Activated CD4-positive, alpha-beta memory T cell treated with anti-CD3 and anti-CD28 coated beads for 36 hours (primary cell): ENCODE measurements at regions not wholly inside any gene's neighbourhood (a gene's known extent, or its start where the extent isn't known, plus 50 kb on each side); places are given as distances from the start of the nearest gene placed in this dataset.

Experiments used
- CTCF ChIA-PET: fragments of 350-600 bp; sonication (Branson Sonifier 250); formaldehyde crosslinking; loops from one replicate; lab custom pipeline; 2021; ENCODE audit warnings: antibody characterized with exemption, inconsistent platforms; lab: Charles Lee
- POLR2A ChIA-PET: fragments of 350-600 bp; sonication (Branson Sonifier 250); formaldehyde crosslinking; loops from one replicate; lab custom pipeline; 2021; ENCODE audit warnings: antibody characterized with exemption; lab: Charles Lee
- DNase-seq: peaks from one replicate; pipeline ENCODE4 v3.0.0-alpha.2; 2020
- H3K27ac Mint-ChIP-seq: one replicate; pipeline ENCODE4 v1.8.0; 2021; ENCODE audit warnings: mixed read lengths
- H3K27me3 Mint-ChIP-seq: one replicate; pipeline ENCODE4 v1.8.0; 2021; ENCODE audit warnings: mixed read lengths
- H3K36me3 Mint-ChIP-seq: one replicate; pipeline ENCODE4 v1.8.0; 2021; ENCODE audit warnings: mixed read lengths
- H3K4me1 Mint-ChIP-seq: one replicate; pipeline ENCODE4 v1.8.0; 2021; ENCODE audit warnings: low read depth, mixed read lengths
- H3K4me3 Mint-ChIP-seq: one replicate; pipeline ENCODE4 v1.8.0; 2021; ENCODE audit warnings: mild to moderate bottlenecking, mixed read lengths
- H3K9me3 Mint-ChIP-seq: one replicate; pipeline ENCODE4 v1.8.0; 2021; ENCODE audit warnings: mixed read lengths
- intact Hi-C: fragments of 100-400 bp; cut with micrococcal nuclease; formaldehyde crosslinking; loops from one replicate; pipeline ENCODE4 v1.15.1; 2023

DNA sequence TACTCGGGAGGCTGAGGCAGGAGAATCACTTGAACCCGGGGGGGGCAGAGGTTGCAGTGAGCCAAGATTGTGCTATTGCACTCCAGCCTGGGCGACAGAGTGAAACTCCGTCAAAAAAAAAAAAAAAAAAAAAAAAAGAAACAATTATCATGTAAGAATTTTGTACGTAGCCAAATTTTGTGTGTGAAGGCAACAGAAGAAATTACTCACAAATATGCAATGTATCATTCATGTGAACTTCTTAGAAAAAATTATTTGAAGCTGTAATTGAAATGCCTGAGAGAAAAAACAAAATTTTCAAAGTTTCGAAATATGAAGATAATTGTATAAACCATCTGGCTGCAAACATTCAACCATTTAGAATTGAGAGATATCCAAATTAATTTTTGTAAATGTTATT, 204.8 kb upstream of the PARD3B start:
- intact Hi-C loops, result no loop called here
- no peak overlapping the region for H3K27ac Mint-ChIP-seq
- H3K4me3 Mint-ChIP-seq, result no peak overlapping the region
- no peaks in the 10 kb centered on the region for H3K9me3 Mint-ChIP-seq
- H3K4me1 Mint-ChIP-seq, result no peaks in the 10 kb centered on the region
- POLR2A ChIA-PET, result no interaction called here
- H3K36me3 Mint-ChIP-seq, result no peaks in the 10 kb centered on the region
- no peak for DNase-seq
- CTCF ChIA-PET, result interaction anchor here (1.0 kb wide), 1 partner anchor 80 kb away, joined by 4 read pairs; no protein-coding TSS in a partner anchor
- H3K27me3 Mint-ChIP-seq, result peaks cover 26% of the 10 kb centered on the region

GRCh38 chr2:204341887-204342276, 203.4 kb upstream of the PARD3B start:
- no peak overlapping the region for H3K27ac Mint-ChIP-seq
- no peaks in the 10 kb centered on the region for H3K4me1 Mint-ChIP-seq
- H3K9me3 Mint-ChIP-seq, result no peaks in the 10 kb centered on the region
- DNase-seq, result no peak
- H3K4me3 Mint-ChIP-seq, result no peak overlapping the region
- peaks cover 23% of the 10 kb centered on the region for H3K27me3 Mint-ChIP-seq
- no peaks in the 10 kb centered on the region for H3K36me3 Mint-ChIP-seq
- ChIA-PET POLR2A (no interaction called here), CTCF (no interaction called here)
- intact Hi-C loops, result no loop called here

DNA sequence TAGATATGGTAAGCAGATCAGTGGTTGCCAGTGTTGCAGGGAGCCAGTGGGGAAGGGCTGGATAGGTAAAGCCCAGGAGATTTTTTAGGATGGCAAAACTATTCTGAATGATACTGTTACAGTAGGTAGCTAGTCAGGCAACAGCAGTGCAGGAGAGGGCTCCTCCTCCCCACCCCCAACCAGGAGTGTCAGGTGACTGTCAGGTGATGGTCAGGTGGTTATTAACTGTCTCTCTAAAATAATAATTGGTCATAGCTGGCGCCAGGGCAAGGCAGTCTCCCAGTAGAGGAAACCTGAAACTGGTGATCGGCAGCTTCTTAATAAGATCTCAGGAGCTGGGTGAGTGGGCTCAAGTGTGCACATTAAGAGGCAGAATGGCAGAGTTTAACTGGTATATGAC, 201.6 kb upstream of the PARD3B start:
- ChIA-PET POLR2A (no interaction called here), CTCF (no interaction called here)
- Mint-ChIP-seq H3K27me3 (peaks cover 13% of the 10 kb centered on the region), H3K36me3 (no peaks in the 10 kb centered on the region), H3K4me3 (no peak overlapping the region), H3K4me1 (no peaks in the 10 kb centered on the region), H3K9me3 (no peaks in the 10 kb centered on the region), H3K27ac (no peak overlapping the region)
- intact Hi-C loops, result no loop called here
- DNase-seq, result no peak

- Mint-ChIP-seq H3K27me3 (peaks cover 10% of the 10 kb centered on the region), H3K27ac (no peak overlapping the region), H3K36me3 (no peaks in the 10 kb centered on the region), H3K9me3 (no peaks in the 10 kb centered on the region), H3K4me3 (no peak overlapping the region), H3K4me1 (no peaks in the 10 kb centered on the region)
- POLR2A ChIA-PET, result no interaction called here
- no peak for DNase-seq
- CTCF ChIA-PET, result no interaction called here
- intact Hi-C loops, result no loop called here
Observed at GRCh38 chr2:204344119-204344518, 201.2 kb upstream of the PARD3B start.

- Mint-ChIP-seq H3K27ac (no peak overlapping the region), H3K27me3 (peaks cover 6% of the 10 kb centered on the region), H3K4me3 (no peak overlapping the region), H3K9me3 (no peaks in the 10 kb centered on the region), H3K4me1 (no peaks in the 10 kb centered on the region), H3K36me3 (no peaks in the 10 kb centered on the region)
- CTCF ChIA-PET, result no interaction called here
- intact Hi-C loops, result no loop called here
- POLR2A ChIA-PET, result no interaction called here
- DNase-seq, result no peak
Observed at GRCh38 chr2:204346906-204347305, 198.4 kb upstream of the PARD3B start.

- Mint-ChIP-seq H3K27ac (no peak overlapping the region), H3K4me1 (no peaks in the 10 kb centered on the region), H3K27me3 (peaks cover 8% of the 10 kb centered on the region), H3K9me3 (no peaks in the 10 kb centered on the region), H3K36me3 (no peaks in the 10 kb centered on the region), H3K4me3 (no peak overlapping the region)
- intact Hi-C loops, result no loop called here
- POLR2A ChIA-PET, result no interaction called here
- DNase-seq, result no peak
- CTCF ChIA-PET, result no interaction called here
Observed at GRCh38 chr2:204353823-204354222, 191.5 kb upstream of the PARD3B start.

GRCh38 chr2:204354442-204354856, 190.8 kb upstream of the PARD3B start:
- no peak overlapping the region for H3K27ac Mint-ChIP-seq
- H3K27me3 Mint-ChIP-seq, result peaks cover 8% of the 10 kb centered on the region
- intact Hi-C loops, result no loop called here
- no peaks in the 10 kb centered on the region for H3K9me3 Mint-ChIP-seq
- H3K4me1 Mint-ChIP-seq, result no peaks in the 10 kb centered on the region
- no peak for DNase-seq
- no peak overlapping the region for H3K4me3 Mint-ChIP-seq
- POLR2A ChIA-PET, result no interaction called here
- H3K36me3 Mint-ChIP-seq, result no peaks in the 10 kb centered on the region
- CTCF ChIA-PET, result interaction anchor here (0.5 kb wide), 1 partner anchor 70 kb away, joined by 3 read pairs; no protein-coding TSS in a partner anchor

DNA sequence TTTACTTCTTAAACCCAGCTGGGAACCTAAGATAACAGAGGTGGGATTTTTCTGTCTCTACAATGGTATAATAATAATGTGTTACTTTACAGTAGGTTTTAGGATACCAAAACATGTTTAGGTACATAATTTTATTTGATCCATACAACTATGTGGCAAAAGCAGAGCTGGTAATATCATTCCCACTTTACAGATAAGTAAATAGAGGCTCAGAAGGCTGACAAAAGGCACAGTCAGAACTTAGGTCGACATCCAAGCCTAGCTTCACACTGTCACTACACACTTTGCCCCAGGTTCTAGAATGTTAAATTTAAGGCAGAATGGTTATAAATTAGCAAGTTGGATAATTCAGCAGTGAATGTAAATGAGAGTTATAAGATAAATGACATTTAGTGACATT, 189.6 kb upstream of the PARD3B start:
- no peak overlapping the region for H3K27ac Mint-ChIP-seq

GRCh38 chr2:204356151-204356641, 189.1 kb upstream of the PARD3B start:
- intact Hi-C loops, result no loop called here

More for the DNA sequence above, 189.6 kb upstream of the PARD3B start:
- CTCF ChIA-PET, result no interaction called here
- H3K27me3 Mint-ChIP-seq, result peaks cover 7% of the 10 kb centered on the region
- intact Hi-C loops, result no loop called here
- no peak overlapping the region for H3K4me3 Mint-ChIP-seq
- H3K4me1 Mint-ChIP-seq, result no peaks in the 10 kb centered on the region
- POLR2A ChIA-PET, result no interaction called here
- no peaks in the 10 kb centered on the region for H3K36me3 Mint-ChIP-seq
- no peaks in the 10 kb centered on the region for H3K9me3 Mint-ChIP-seq
- DNase-seq, result no peak

DNA sequence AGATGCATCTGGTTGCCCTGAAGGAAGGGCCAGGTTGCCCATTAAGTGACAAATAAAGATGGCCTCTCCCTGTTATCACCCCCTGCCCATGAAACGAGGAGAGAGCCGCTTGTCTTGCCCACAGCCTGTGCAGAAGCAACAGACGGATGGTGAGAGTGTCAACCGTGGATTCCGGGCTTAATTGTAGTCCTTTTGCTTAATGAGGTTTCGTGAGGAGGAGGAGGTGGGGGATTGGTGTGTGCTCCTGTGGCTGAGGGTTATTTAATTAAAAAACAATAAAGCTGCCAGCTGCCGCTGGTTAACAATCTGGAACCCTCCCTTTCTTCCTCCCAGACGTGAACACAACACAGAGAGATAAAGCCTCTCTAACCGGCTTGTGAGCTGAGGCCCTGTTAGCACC, 188.0 kb upstream of the PARD3B start:
- H3K36me3 Mint-ChIP-seq, result no peaks in the 10 kb centered on the region
- no peak overlapping the region for H3K27ac Mint-ChIP-seq
- H3K27me3 Mint-ChIP-seq, result peaks cover 7% of the 10 kb centered on the region
- no peak for DNase-seq
- POLR2A ChIA-PET, result no interaction called here
- CTCF ChIA-PET, result no interaction called here
- H3K4me1 Mint-ChIP-seq, result no peaks in the 10 kb centered on the region
- no peak overlapping the region for H3K4me3 Mint-ChIP-seq
- no peaks in the 10 kb centered on the region for H3K9me3 Mint-ChIP-seq
- intact Hi-C loops, result no loop called here

More at GRCh38 chr2:204356151-204356641, 189.1 kb upstream of the PARD3B start:
- ChIA-PET CTCF (no interaction called here), POLR2A (no interaction called here)
- H3K27ac Mint-ChIP-seq, result no peak overlapping the region
- H3K27me3 Mint-ChIP-seq, result peaks cover 7% of the 10 kb centered on the region
- no peaks in the 10 kb centered on the region for H3K9me3 Mint-ChIP-seq
- no peak overlapping the region for H3K4me3 Mint-ChIP-seq
- H3K36me3 Mint-ChIP-seq, result no peaks in the 10 kb centered on the region
- no peak for DNase-seq
- H3K4me1 Mint-ChIP-seq, result no peaks in the 10 kb centered on the region

GRCh38 chr2:204359076-204359475, 186.2 kb upstream of the PARD3B start:
- ChIA-PET CTCF (no interaction called here), POLR2A (no interaction called here)
- DNase-seq, result no peak
- no peaks in the 10 kb centered on the region for H3K4me1 Mint-ChIP-seq
- H3K4me3 Mint-ChIP-seq, result no peak overlapping the region
- no peaks in the 10 kb centered on the region for H3K9me3 Mint-ChIP-seq
- no peak overlapping the region for H3K27ac Mint-ChIP-seq
- no peaks in the 10 kb centered on the region for H3K36me3 Mint-ChIP-seq
- H3K27me3 Mint-ChIP-seq, result peaks cover 7% of the 10 kb centered on the region
- intact Hi-C loops, result no loop called here

GRCh38 chr2:204360218-204361007, 184.9 kb upstream of the PARD3B start:
- CTCF ChIA-PET, result no interaction called here
- Mint-ChIP-seq H3K4me1 (no peaks in the 10 kb centered on the region), H3K4me3 (no peak overlapping the region), H3K27me3 (no peaks in the 10 kb centered on the region), H3K27ac (no peak overlapping the region), H3K9me3 (no peaks in the 10 kb centered on the region), H3K36me3 (no peaks in the 10 kb centered on the region)
- intact Hi-C loops, result no loop called here
- POLR2A ChIA-PET, result no interaction called here
- no peak for DNase-seq

DNA sequence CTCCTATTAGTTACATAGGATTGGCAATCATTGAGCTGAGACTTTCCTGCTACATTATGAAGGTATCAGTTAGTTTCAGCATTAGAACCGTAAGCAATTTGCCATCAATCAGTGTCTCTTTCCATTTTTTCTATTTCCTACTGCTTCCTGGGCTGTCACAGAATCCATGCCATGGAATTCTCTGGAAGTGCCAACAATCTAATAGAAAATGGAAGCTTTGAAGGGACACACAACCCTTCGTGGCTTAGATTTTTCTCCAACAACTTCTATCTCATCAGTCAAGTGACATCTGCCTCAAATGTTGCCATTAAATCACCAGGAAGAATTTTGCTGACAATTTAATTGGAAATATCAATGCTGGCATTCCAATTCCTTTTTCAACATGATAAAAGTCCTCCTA, 183.5 kb upstream of the PARD3B start:
- CTCF ChIA-PET, result no interaction called here
- no peak overlapping the region for H3K4me3 Mint-ChIP-seq
- no peak overlapping the region for H3K27ac Mint-ChIP-seq
- H3K9me3 Mint-ChIP-seq, result no peaks in the 10 kb centered on the region
- DNase-seq, result no peak
- no peaks in the 10 kb centered on the region for H3K36me3 Mint-ChIP-seq
- no peaks in the 10 kb centered on the region for H3K27me3 Mint-ChIP-seq
- no peaks in the 10 kb centered on the region for H3K4me1 Mint-ChIP-seq
- POLR2A ChIA-PET, result no interaction called here
- intact Hi-C loops, result no loop called here
